ENCODE measurements at regions not wholly inside any gene's neighbourhood (a gene's known extent, or its start where the extent isn't known, plus 50 kb on each side); places are given as distances from the start of the nearest gene placed in this dataset.

GRCh38 chr3:154061001-154061370, 60.2 kb upstream of the ARHGEF26 start:
- no peak for DNase-seq (ENCODE audit: low spot score)

GRCh38 chr3:154062513-154062912, 58.7 kb upstream of the ARHGEF26 start:
- no peak for DNase-seq (ENCODE audit: low spot score)

GRCh38 chr3:154071146-154071545, 50.0 kb upstream of the ARHGEF26 start:
- DNase-seq (ENCODE audit: low spot score), result no peak

Measured in LoVo (cell line).